CD4-positive, alpha-beta T cell (primary cell): ENCODE measurements at regions not wholly inside any gene's neighbourhood (a gene's known extent, or its start where the extent isn't known, plus 50 kb on each side); places are given as distances from the start of the nearest gene placed in this dataset.

ENCODE experiments used
- ATAC-seq: fragments of 200-7000 bp; cut with Tn5 transposase; one replicate; pipeline ENCODE4 v1.10.0; 2022; ENCODE audit warnings: mild to moderate bottlenecking; ENCODE audit not compliant: poor library complexity
- CTCF ChIA-PET: fragments of 350-600 bp; sonication (Branson Sonifier 250); formaldehyde crosslinking; loops from one replicate; lab custom pipeline; 2021; ENCODE audit warnings: antibody characterized with exemption, inconsistent platforms; lab: Charles Lee
- POLR2A ChIA-PET: fragments of 350-600 bp; sonication (Branson Sonifier 250); formaldehyde crosslinking; loops from one replicate; lab custom pipeline; 2021; ENCODE audit warnings: antibody characterized with exemption, inconsistent platforms; lab: Charles Lee
- DNase-seq, 14 experiments: peaks; one replicate each; pipeline ENCODE4 v3.0.0-alpha.2; 2013 to 2020; ENCODE audit warnings: mixed read lengths in 2 of 14
- H3K27ac ChIP-seq, 2 donors: one replicate each; pipeline versions ENCODE4 v1.5.1 to v1.7.0; 2013; ENCODE audit warnings: low read length in 2 of 2, low read depth in 1 of 2, mild to moderate bottlenecking in 1 of 2
- H3K27me3 ChIP-seq, 2 experiments: 1 replicate in 1 of 2; 2 replicates in 1 of 2; pipeline versions ENCODE4 v1.6.1 to v1.7.0; 2013; ENCODE audit warnings: low read length in 2 of 2, control low read depth in 1 of 2, mild to moderate bottlenecking in 1 of 2, moderate library complexity in 1 of 2; ENCODE audit not compliant: insufficient read depth in 2 of 2, control insufficient read depth in 1 of 2
- H3K36me3 ChIP-seq: one replicate; pipeline ENCODE4 v1.6.1; 2013; ENCODE audit warnings: low read length, control low read depth; ENCODE audit not compliant: insufficient read depth
- H3K4me1 ChIP-seq: one replicate; pipeline ENCODE4 v1.6.1; 2013; ENCODE audit warnings: low read length, control low read depth; ENCODE audit not compliant: insufficient read depth
- H3K4me3 ChIP-seq: one replicate; pipeline ENCODE4 v1.5.1; 2013; ENCODE audit warnings: mild to moderate bottlenecking, low read length, moderate library complexity
- H3K9me3 ChIP-seq, 2 experiments: 1 replicate in 1 of 2; 2 replicates in 1 of 2; pipeline versions ENCODE4 v1.6.1 to v1.7.0; 2013; ENCODE audit warnings: low read length in 2 of 2, mild to moderate bottlenecking in 2 of 2, control low read depth in 1 of 2, moderate library complexity in 1 of 2; ENCODE audit not compliant: control insufficient read depth in 1 of 2, insufficient read depth in 1 of 2
- H3K27ac Mint-ChIP-seq: one replicate; pipeline ENCODE4 v1.8.0; 2020; ENCODE audit warnings: mixed read lengths
- H3K27me3 Mint-ChIP-seq: one replicate; pipeline ENCODE4 v1.8.0; 2021; ENCODE audit warnings: mixed read lengths
- H3K36me3 Mint-ChIP-seq: one replicate; pipeline ENCODE4 v1.8.0; 2021; ENCODE audit warnings: low read depth, mixed read lengths
- H3K4me1 Mint-ChIP-seq: one replicate; pipeline ENCODE4 v1.8.0; 2021; ENCODE audit warnings: low read depth, mixed read lengths
- H3K4me3 Mint-ChIP-seq: one replicate; pipeline ENCODE4 v1.8.0; 2020; ENCODE audit warnings: mild to moderate bottlenecking, mixed read lengths
- H3K9me3 Mint-ChIP-seq: one replicate; pipeline ENCODE4 v1.8.0; 2020; ENCODE audit warnings: mixed read lengths
- intact Hi-C, 2 experiments: fragments of 100-400 bp; cut with DNase I in 1 of 2; cut with micrococcal nuclease in 1 of 2; formaldehyde crosslinking; loops; one replicate each; pipeline versions ENCODE4 v1.15.1 to v1.9.0; 2023 to 2025; cut with DNase I, micrococcal nuclease
- TF ChIP-seq, protein P1 (sequence below): fragments of 200-600 bp; IDR thresholded peaks from one replicate; pipeline ENCODE4 v1.8.0; 2022; ENCODE audit warnings: antibody characterized with exemption, mild to moderate bottlenecking

DNA sequence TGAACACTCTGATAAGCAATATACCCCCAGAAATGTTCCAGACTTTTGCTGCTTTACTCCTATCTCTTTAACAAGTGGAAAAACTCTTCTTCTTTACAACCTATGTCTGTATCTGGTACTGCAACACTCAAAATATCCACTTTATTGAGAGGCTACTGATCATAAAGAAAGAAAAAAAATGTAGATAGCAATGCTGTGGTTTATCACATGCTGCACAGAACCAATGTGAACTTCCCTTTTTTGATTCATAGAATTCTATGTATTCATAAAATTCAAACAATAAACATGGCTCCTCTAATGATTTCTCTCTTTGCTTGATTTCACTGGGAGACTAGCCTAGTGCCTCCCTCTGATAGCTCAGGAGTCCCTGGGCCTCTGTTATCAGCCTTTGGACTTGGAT lies 223.5 kb downstream of the ZNF674 start:
- no peaks in the 10 kb centered on the region for H3K9me3 Mint-ChIP-seq
- no peaks in the 10 kb centered on the region for H3K27me3 Mint-ChIP-seq

DNA sequence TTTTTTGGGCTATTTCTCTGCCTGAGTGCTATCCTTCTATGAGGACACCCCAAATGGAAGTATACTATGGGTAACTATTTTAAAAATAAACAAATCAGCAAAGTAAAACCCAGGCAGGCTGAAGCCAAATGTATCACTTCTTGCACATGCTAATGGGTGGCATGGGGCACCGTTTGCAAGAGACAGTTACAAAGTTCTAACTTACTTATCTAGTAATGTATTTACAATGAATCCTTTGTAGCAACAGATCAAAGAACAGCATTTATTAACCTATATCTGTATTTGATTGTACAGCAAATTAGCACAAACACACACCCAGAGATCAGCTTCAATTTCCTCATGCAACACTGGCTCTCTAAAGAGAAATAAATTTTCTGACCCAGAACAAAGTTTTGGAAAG lies 225.5 kb downstream of the ZNF674 start:
- CTCF ChIA-PET = no interaction called here
- POLR2A ChIA-PET = interaction anchor here (1.4 kb wide), 1 partner anchor 10 kb away, joined by 4 read pairs; no protein-coding TSS in a partner anchor
- peaks cover 50% of the 10 kb centered on the region for H3K4me1 Mint-ChIP-seq

More for the DNA sequence above, 223.5 kb downstream of the ZNF674 start:
- no peak overlapping the region for H3K27ac ChIP-seq
- H3K4me3 ChIP-seq = no peak overlapping the region
- ATAC-seq (no peak), DNase-seq (no peak)
- TF ChIP-seq, protein P1, sequence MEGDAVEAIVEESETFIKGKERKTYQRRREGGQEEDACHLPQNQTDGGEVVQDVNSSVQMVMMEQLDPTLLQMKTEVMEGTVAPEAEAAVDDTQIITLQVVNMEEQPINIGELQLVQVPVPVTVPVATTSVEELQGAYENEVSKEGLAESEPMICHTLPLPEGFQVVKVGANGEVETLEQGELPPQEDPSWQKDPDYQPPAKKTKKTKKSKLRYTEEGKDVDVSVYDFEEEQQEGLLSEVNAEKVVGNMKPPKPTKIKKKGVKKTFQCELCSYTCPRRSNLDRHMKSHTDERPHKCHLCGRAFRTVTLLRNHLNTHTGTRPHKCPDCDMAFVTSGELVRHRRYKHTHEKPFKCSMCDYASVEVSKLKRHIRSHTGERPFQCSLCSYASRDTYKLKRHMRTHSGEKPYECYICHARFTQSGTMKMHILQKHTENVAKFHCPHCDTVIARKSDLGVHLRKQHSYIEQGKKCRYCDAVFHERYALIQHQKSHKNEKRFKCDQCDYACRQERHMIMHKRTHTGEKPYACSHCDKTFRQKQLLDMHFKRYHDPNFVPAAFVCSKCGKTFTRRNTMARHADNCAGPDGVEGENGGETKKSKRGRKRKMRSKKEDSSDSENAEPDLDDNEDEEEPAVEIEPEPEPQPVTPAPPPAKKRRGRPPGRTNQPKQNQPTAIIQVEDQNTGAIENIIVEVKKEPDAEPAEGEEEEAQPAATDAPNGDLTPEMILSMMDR = no peak
- POLR2A ChIA-PET = no interaction called here
- Mint-ChIP-seq H3K4me3 (no peak overlapping the region), H3K4me1 (peaks cover 61% of the 10 kb centered on the region), H3K36me3 (no peaks in the 10 kb centered on the region), H3K27ac (peak overlapping the region; percentile 79)
- CTCF ChIA-PET = no interaction called here
- intact Hi-C loops = no loop called here
- H3K4me1 ChIP-seq = peaks cover 9% of the 10 kb centered on the region
- no peaks in the 10 kb centered on the region for H3K36me3 ChIP-seq
- H3K9me3 ChIP-seq = no peaks in the 10 kb centered on the region
- H3K27me3 ChIP-seq = no peaks in the 10 kb centered on the region

DNA sequence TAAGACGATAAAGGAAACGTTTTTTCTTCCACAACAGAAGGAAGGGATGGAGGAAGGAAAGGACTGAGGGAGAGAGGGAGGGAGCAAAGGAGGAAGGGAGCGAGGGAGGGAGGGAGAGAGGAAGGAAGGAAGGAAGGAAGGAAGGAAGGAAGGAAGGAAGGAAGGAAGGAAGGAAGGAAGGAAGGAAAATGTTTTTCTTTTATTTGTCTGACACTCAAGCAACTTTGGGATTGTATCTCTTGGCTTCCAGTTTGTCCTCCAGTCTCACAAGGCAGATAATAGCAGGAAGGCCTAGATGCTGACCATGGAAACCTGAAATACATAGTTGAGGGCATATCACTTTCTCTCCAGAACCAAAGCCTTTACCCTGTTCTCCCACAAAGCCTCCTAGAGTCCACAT lies 226.7 kb downstream of the ZNF674 start:
- no peaks in the 10 kb centered on the region for H3K9me3 Mint-ChIP-seq
- H3K9me3 ChIP-seq = no peaks in the 10 kb centered on the region
- no peaks in the 10 kb centered on the region for H3K27me3 Mint-ChIP-seq
- no peak overlapping the region for H3K27ac ChIP-seq
- TF ChIP-seq, protein P1 = no peak
- H3K4me1 ChIP-seq = peaks cover 5% of the 10 kb centered on the region
- intact Hi-C loops = no loop called here
- no peak overlapping the region for H3K4me3 ChIP-seq
- H3K27ac Mint-ChIP-seq = no peak overlapping the region
- POLR2A ChIA-PET = no interaction called here
- no peak overlapping the region for H3K4me3 Mint-ChIP-seq
- no peak for DNase-seq
- H3K36me3 Mint-ChIP-seq = no peaks in the 10 kb centered on the region
- H3K36me3 ChIP-seq = no peaks in the 10 kb centered on the region
- H3K27me3 ChIP-seq = no peaks in the 10 kb centered on the region
- ATAC-seq = no peak
- CTCF ChIA-PET = no interaction called here
- peaks cover 44% of the 10 kb centered on the region for H3K4me1 Mint-ChIP-seq

More for the DNA sequence above, 225.5 kb downstream of the ZNF674 start:
- H3K4me3 Mint-ChIP-seq = peak overlapping the region; percentile 5
- H3K4me3 ChIP-seq = no peak overlapping the region
- peak overlapping the region; percentile 79 for H3K27ac Mint-ChIP-seq
- DNase-seq = no peak
- H3K27me3 ChIP-seq = no peaks in the 10 kb centered on the region
- peaks cover 5% of the 10 kb centered on the region for H3K4me1 ChIP-seq
- H3K9me3 Mint-ChIP-seq = no peaks in the 10 kb centered on the region
- H3K27ac ChIP-seq = no peak overlapping the region
- H3K9me3 ChIP-seq = no peaks in the 10 kb centered on the region
- intact Hi-C loops = no loop called here
- TF ChIP-seq, protein P1 = no peak
- H3K27me3 Mint-ChIP-seq = no peaks in the 10 kb centered on the region
- no peaks in the 10 kb centered on the region for H3K36me3 Mint-ChIP-seq
- H3K36me3 ChIP-seq = no peaks in the 10 kb centered on the region
- no peak for ATAC-seq
